IPS-NIHi11 (cell line): ENCODE measurements at regions not wholly inside any gene's neighbourhood (a gene's known extent, or its start where the extent isn't known, plus 50 kb on each side); places are given as distances from the start of the nearest gene placed in this dataset.
"Not testable (repeated sequence)": the region's sequence is repeated elsewhere in the genome, so short reads cannot be mapped to it uniquely, and the experiment has no call there.

Experiments used
- DNase-seq: peaks from one replicate; pipeline ENCODE4 v3.0.0; 2012; ENCODE audit warnings: mixed read lengths, low spot score

GRCh38 chr13:79988573-79988972 lies 352.4 kb downstream of the SPRY2 start:
- DNase-seq, result no peak

- DNase-seq, result no peak
Measured at GRCh38 chr13:79987761-79988160, 353.2 kb downstream of the SPRY2 start.

GRCh38 chr13:79987323-79987722 lies 353.6 kb downstream of the SPRY2 start:
- DNase-seq, result no peak

GRCh38 chr13:79986890-79987289 lies 354.0 kb downstream of the SPRY2 start:
- DNase-seq, result no peak

GRCh38 chr13:79974935-79975650 lies 365.8 kb downstream of the SPRY2 start:
- not testable (repeated sequence) for DNase-seq

GRCh38 chr13:79973533-79973963 lies 367.4 kb downstream of the SPRY2 start:
- peak; percentile 16 for DNase-seq

- DNase-seq, result no peak
Measured at GRCh38 chr13:79972066-79972569, 368.8 kb downstream of the SPRY2 start.

- DNase-seq, result peak; percentile 38
Measured at GRCh38 chr13:79966493-79966895, 374.4 kb downstream of the SPRY2 start.

GRCh38 chr13:79966059-79966458 lies 374.9 kb downstream of the SPRY2 start:
- no peak for DNase-seq

- DNase-seq, result no peak
Measured at GRCh38 chr13:79946556-79946955, 394.4 kb downstream of the SPRY2 start.

GRCh38 chr13:79943346-79944023 lies 397.4 kb downstream of the SPRY2 start:
- no peak for DNase-seq

GRCh38 chr13:79941752-79942151 lies 399.2 kb downstream of the SPRY2 start:
- DNase-seq, result no peak

- no peak for DNase-seq
Measured at GRCh38 chr13:79939689-79940088, 401.2 kb downstream of the SPRY2 start.

- DNase-seq, result no peak
Measured at GRCh38 chr13:79937771-79938216, 403.1 kb downstream of the SPRY2 start.

- DNase-seq, result no peak
Measured at GRCh38 chr13:79937311-79937710, 403.6 kb downstream of the SPRY2 start.

- no peak for DNase-seq
Measured at GRCh38 chr13:79936368-79937136, 404.4 kb downstream of the SPRY2 start.

GRCh38 chr13:79935121-79935520 lies 405.8 kb downstream of the SPRY2 start:
- DNase-seq, result no peak

- DNase-seq, result no peak
Measured at GRCh38 chr13:79933389-79933788, 407.5 kb downstream of the SPRY2 start.

- DNase-seq, result no peak
Measured at GRCh38 chr13:79932556-79932955, 408.4 kb downstream of the SPRY2 start.

GRCh38 chr13:79923973-79924556 lies 416.9 kb downstream of the SPRY2 start:
- not testable (repeated sequence) for DNase-seq

- no peak for DNase-seq
Measured at GRCh38 chr13:79919091-79919490, 421.8 kb downstream of the SPRY2 start.

- no peak for DNase-seq
Measured at GRCh38 chr13:79918620-79919019, 422.3 kb downstream of the SPRY2 start.
